Vagina (tissue), 2 donors: ENCODE measurements at regions not wholly inside any gene's neighbourhood (a gene's known extent, or its start where the extent isn't known, plus 50 kb on each side); places are given as distances from the start of the nearest gene placed in this dataset.

Experiments
- DNase-seq, 2 donors: peaks; one replicate each; pipeline ENCODE4 v3.0.0-alpha.2; 2017; ENCODE audit errors: extremely low spot score in 2 of 2
- H3K27ac ChIP-seq: fragments of 200-600 bp; sonication (generic); one replicate; pipeline ENCODE4 v1.5.1; 2019
- H3K27me3 ChIP-seq: fragments of 200-600 bp; sonication (generic); one replicate; pipeline ENCODE4 v1.5.1; 2019
- H3K36me3 ChIP-seq, 2 donors: fragments of 200-600 bp; sonication (generic); one replicate each; pipeline ENCODE4 v1.5.1; 2017 to 2019
- H3K4me1 ChIP-seq: fragments of 200-600 bp; sonication (generic); one replicate; pipeline ENCODE4 v1.5.1; 2019
- H3K4me3 ChIP-seq, 2 donors: fragments of 200-600 bp; sonication (generic); 1 replicate in 1 of 2; 2 replicates in 1 of 2; pipeline ENCODE4 v1.5.1; 2016 to 2019
- H3K9me3 ChIP-seq: fragments of 200-600 bp; sonication (generic); one replicate; pipeline ENCODE4 v1.5.1; 2019
- CTCF ChIP-seq, 3 experiments: fragments of 450-650 bp in 2 of 3; fragments of 200-600 bp in 1 of 3; sonication (generic) in 1 of 3; IDR thresholded peaks; one replicate each; pipeline ENCODE4 v1.5.1; 2017 to 2019; ENCODE audit warnings: antibody characterized with exemption in 3 of 3, mild to moderate bottlenecking in 2 of 3, moderate library complexity in 2 of 3
- POLR2A ChIP-seq, 2 donors: fragments of 450-650 bp; IDR thresholded peaks; one replicate each; pipeline ENCODE4 v1.6.1; 2017; ENCODE audit warnings: antibody characterized with exemption in 2 of 2, mild to moderate bottlenecking in 2 of 2, moderate library complexity in 2 of 2
- POLR2AphosphoS5 ChIP-seq, 2 donors: sonication (generic); formaldehyde crosslinking; IDR thresholded peaks; one replicate each; pipeline ENCODE4 v1.9.0; 2017; ENCODE audit warnings: antibody characterized with exemption in 2 of 2, mild to moderate bottlenecking in 2 of 2, low read depth in 1 of 2; ENCODE audit not compliant: insufficient read depth in 1 of 2
- intact Hi-C: fragments of 100-400 bp; cut with DNase I; formaldehyde crosslinking; loops from one replicate; pipeline ENCODE4 v1.15.1; 2023

GRCh38 chr1:222306512-222306911 lies 241.4 kb downstream of the HHIPL2 start:
- Histone ChIP-seq H3K27ac (no peak overlapping the region), H3K36me3 (no peaks in the 10 kb centered on the region), H3K4me1 (no peaks in the 10 kb centered on the region), H3K4me3 (no peak overlapping the region), H3K9me3 (no peaks in the 10 kb centered on the region), H3K27me3 (no peaks in the 10 kb centered on the region)
- DNase-seq = no peak
- intact Hi-C loops = no loop called here
- TF ChIP-seq POLR2AphosphoS5 (IDR thresholded peaks at IDR 0.05; ENCODE audit: insufficient read depth in 1 of 2, low read depth in 1 of 2) (no peak), POLR2A (IDR thresholded peaks at IDR 0.05) (no peak), CTCF (IDR thresholded peaks at IDR 0.05) (no peak)

- no peak overlapping the region for H3K27ac ChIP-seq
- no peaks in the 10 kb centered on the region for H3K9me3 ChIP-seq
- TF ChIP-seq CTCF (IDR thresholded peaks at IDR 0.05) = no peak
- TF ChIP-seq POLR2A (IDR thresholded peaks at IDR 0.05) = no peak
- TF ChIP-seq POLR2AphosphoS5 (IDR thresholded peaks at IDR 0.05; ENCODE audit: insufficient read depth in 1 of 2, low read depth in 1 of 2) = no peak
- no peaks in the 10 kb centered on the region for H3K36me3 ChIP-seq
- no peak overlapping the region for H3K4me3 ChIP-seq
- no peak for DNase-seq
- no peaks in the 10 kb centered on the region for H3K27me3 ChIP-seq
- intact Hi-C loops = no loop called here
- H3K4me1 ChIP-seq = no peaks in the 10 kb centered on the region
Measured at GRCh38 chr1:222306011-222306410, 241.9 kb downstream of the HHIPL2 start.

- intact Hi-C loops = no loop called here
- Histone ChIP-seq H3K27ac (no peak overlapping the region), H3K27me3 (no peaks in the 10 kb centered on the region), H3K36me3 (no peaks in the 10 kb centered on the region), H3K9me3 (no peaks in the 10 kb centered on the region), H3K4me3 (no peak overlapping the region), H3K4me1 (no peaks in the 10 kb centered on the region)
- DNase-seq = no peak
- no peak for TF ChIP-seq POLR2AphosphoS5 (IDR thresholded peaks at IDR 0.05; ENCODE audit: insufficient read depth in 1 of 2, low read depth in 1 of 2)
Measured at GRCh38 chr1:222301652-222302051, 246.3 kb downstream of the HHIPL2 start.

GRCh38 chr1:222299524-222299923 lies 248.4 kb downstream of the HHIPL2 start:
- Histone ChIP-seq H3K4me1 (no peaks in the 10 kb centered on the region), H3K9me3 (no peaks in the 10 kb centered on the region), H3K4me3 (no peak overlapping the region), H3K27me3 (no peaks in the 10 kb centered on the region), H3K36me3 (no peaks in the 10 kb centered on the region), H3K27ac (no peak overlapping the region)
- TF ChIP-seq CTCF (IDR thresholded peaks at IDR 0.05) (no peak), POLR2AphosphoS5 (IDR thresholded peaks at IDR 0.05; ENCODE audit: insufficient read depth in 1 of 2, low read depth in 1 of 2) (no peak), POLR2A (IDR thresholded peaks at IDR 0.05) (no peak)
- no peak for DNase-seq
- intact Hi-C loops = no loop called here

GRCh38 chr1:222290866-222291265 lies 257.0 kb downstream of the HHIPL2 start:
- no peaks in the 10 kb centered on the region for H3K9me3 ChIP-seq
- TF ChIP-seq CTCF (IDR thresholded peaks at IDR 0.05) = no peak
- TF ChIP-seq POLR2AphosphoS5 (IDR thresholded peaks at IDR 0.05; ENCODE audit: insufficient read depth in 1 of 2, low read depth in 1 of 2) = no peak
- no peak for TF ChIP-seq POLR2A (IDR thresholded peaks at IDR 0.05)
- no peak overlapping the region for H3K27ac ChIP-seq
- no peak overlapping the region for H3K4me3 ChIP-seq
- no peaks in the 10 kb centered on the region for H3K27me3 ChIP-seq
- intact Hi-C loops = no loop called here
- H3K36me3 ChIP-seq = no peaks in the 10 kb centered on the region
- DNase-seq = no peak
- no peaks in the 10 kb centered on the region for H3K4me1 ChIP-seq

GRCh38 chr1:222288053-222288452 lies 259.9 kb downstream of the HHIPL2 start:
- TF ChIP-seq CTCF (IDR thresholded peaks at IDR 0.05) = no peak
- Histone ChIP-seq H3K27me3 (no peaks in the 10 kb centered on the region), H3K4me3 (no peak overlapping the region), H3K9me3 (no peaks in the 10 kb centered on the region), H3K27ac (no peak overlapping the region), H3K4me1 (no peaks in the 10 kb centered on the region), H3K36me3 (no peaks in the 10 kb centered on the region)
- intact Hi-C loops = no loop called here
- no peak for DNase-seq
